GM19043 (cell line): ENCODE measurements at regions not wholly inside any gene's neighbourhood (a gene's known extent, or its start where the extent isn't known, plus 50 kb on each side); places are given as distances from the start of the nearest gene placed in this dataset.

Source experiments
- ATAC-seq: cut with Tn5 transposase; IDR thresholded peaks from one replicate; pipeline ENCODE4 v1.9.1; 2021; ENCODE audit warnings: low read depth; ENCODE audit not compliant: unreplicated experiment

- no peak for ATAC-seq
These were observed 59.3 kb upstream of the IGFBP3 start for GRCh38 chr7:45980181-45980905.

- ATAC-seq, result no peak
These were observed 58.5 kb upstream of the IGFBP3 start for GRCh38 chr7:45979275-45980180.

- no peak for ATAC-seq
These were observed 57.7 kb upstream of the IGFBP3 start for GRCh38 chr7:45978731-45979211.

DNA sequence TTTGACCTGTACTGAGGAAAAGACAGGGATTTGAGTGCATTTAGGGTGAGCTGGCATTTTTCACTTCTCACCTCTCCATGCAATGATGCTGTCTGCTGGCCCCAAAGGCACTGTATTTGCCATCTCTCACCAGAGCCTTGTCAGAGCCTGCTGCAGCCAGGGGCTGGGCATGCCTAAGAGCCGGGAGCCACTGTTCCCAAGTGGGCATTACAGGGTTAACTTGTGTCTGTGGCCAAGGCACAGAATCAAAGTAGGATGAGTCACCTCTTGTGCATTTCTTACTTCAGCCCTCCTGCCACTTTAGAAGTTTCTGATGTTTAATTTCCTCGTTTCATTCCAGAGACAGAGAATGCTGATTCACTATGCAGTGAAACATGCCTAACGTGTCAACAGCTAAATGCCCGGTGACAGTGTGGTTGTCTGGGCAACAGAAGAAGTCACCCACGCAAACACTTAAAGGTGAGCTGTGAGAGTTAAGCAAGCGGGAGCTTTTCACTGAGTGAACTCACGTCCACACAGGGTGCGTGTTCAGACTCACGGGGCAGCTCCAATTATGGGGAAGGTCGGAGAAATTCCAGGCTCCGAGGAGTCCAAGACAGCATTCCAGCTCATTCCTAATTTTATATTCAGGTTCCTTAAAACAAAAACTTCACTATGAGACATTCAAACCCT, 57.1 kb upstream of the IGFBP3 start:
- ATAC-seq, result no peak

DNA sequence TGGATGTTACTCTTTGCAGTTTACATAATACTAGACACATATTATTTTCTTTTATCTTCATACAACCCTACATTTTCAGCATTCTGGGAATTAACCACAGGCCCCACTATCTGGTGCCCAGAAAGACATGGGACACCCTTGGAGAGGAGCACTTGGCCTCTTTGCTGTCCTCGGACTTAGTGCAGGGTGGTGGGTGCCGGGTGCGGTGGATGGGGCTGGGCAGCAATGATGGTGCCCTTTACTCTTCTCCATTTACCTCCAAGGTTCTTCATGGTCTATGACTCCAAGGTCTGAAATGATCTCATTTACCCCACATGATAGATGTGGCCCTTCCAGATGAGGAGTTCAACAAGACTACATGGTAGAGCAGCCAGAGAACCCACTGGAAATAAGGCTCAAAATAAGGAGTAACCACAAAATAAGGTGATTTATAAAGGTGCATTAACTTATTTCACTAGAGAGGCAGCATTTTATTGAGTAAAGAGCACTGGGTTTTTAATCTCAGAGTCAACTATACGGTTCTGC, 56.2 kb upstream of the IGFBP3 start:
- ATAC-seq, result no peak

DNA sequence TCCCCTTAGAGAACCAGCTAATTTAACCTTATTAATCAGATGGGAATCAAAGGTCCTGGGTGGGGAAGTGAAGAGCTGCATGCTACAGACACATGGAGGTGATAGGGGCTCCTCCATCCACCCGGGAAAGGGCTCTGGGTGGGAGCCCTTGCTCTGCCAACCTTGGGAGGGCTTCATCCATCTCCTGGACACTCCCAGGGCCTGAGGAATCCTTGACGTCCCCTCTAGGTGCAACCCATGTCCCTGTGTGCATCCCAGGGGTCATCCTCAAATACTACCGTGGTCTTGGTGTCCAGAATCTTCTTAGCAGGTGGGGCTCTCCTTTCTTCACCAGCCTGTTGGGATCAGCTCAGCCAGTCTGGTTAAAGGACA, 55.4 kb upstream of the IGFBP3 start:
- ATAC-seq, result no peak

DNA sequence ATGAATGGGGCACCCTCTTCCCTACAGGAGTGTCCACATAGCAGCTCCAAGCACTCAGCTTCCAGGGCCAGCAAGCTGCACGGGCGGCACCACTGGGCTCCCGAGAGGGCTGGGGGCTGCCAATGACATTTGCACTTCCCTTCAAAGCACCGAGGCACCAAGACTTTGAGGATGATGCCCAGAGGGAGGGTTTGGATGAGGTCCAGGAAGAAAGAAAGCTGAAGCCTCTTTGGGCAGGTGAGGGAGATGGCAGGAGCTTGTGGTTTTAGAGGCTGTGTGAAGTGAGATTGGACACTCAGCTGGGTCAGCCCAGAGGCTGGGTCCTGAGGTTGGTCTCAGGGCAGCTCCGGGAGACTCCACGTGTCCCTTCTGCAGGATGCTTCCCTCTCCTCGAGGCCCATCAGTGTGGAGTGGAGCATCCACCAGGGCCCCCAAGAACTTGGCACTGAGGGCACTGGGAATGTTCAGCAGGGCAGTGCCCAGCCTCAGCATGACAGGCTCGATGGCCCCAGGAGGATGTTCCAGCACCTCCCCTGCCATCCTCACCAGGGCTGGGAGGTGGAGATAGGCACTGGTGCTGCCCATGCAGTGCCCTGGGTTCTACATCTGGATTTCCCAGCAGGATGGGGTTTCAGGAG, 54.9 kb upstream of the IGFBP3 start:
- ATAC-seq, result no peak

DNA sequence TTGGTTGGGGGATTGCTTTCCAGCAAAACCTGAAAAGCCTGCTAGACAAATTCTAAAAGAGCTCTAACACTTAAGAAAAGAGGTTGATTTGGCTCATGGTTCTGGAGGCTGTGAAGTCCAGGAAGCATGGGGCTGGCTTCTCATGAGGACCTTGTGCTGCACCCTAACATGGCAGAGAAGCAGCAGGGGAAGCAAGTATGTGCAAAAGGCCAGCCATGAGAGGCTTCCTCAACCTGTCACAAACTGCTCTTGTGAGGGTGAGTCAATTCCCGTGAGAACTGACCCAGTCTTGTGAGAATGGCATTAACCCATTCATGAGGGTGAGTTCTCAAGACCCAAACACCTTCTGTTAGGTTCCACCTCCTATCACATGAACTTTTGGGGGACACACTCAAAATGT, 54.3 kb upstream of the IGFBP3 start:
- no peak for ATAC-seq

GRCh38 chr7:45974540-45975360, 53.7 kb upstream of the IGFBP3 start:
- no peak for ATAC-seq

GRCh38 chr7:45973725-45974532, 52.9 kb upstream of the IGFBP3 start:
- no peak for ATAC-seq

DNA sequence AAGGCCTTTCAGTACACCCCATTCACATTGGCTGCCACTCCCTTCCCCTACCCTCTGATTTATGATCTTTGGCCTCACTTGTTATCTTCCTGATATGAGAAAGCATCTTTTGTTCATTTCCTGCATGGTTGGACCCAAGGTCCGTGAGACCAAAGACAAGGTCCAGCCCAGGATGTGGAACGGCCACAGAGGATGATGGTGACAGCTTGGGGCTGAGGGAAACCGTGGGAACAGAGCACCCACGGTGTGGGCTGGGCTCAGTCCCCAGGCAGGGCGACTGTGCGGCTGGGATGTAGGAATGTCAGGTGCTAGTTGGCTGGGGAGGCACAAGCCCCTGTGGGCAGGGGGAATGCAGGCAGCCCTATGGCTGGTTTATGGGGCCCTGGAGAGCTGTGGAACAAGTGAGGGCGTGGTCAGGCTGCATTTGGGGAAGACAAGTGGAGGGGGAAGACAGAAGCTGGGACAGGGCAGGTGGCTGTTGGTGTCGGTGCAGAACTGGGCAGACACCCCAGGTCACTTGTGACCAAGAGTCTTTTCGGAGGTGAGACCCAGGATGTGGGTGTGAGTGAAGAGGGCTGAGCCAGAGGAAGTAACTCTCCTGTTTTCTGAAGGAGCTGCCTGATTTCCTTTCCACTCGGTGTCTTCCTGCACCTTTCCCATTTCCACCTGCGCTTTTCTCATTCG, 51.7 kb upstream of the IGFBP3 start:
- no peak for ATAC-seq

DNA sequence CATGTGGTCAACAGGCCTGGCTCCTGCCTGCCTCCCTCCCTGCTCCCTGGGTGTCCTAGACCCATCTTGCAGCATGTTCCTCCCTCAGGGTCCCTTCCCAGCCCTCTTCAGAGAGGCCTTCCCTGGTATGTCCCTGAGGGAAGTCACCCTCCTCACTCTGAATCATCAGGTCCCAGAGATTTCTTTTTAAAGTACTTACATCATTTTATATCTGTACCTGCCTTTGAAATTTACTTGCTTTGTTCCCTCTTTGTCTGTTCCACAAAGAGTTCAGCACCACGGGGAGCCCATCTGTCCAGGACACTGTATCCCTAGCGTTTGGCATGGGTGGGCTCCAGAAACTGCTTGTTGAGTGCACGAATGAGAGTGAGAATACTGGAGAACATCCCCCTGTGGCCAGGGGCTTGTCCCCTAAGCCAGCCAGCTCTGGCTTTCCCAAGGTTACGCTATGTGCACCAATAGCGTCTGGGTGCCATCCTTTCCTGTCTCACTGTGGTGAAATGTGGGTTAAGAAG, 50.6 kb upstream of the IGFBP3 start:
- ATAC-seq, result no peak

DNA sequence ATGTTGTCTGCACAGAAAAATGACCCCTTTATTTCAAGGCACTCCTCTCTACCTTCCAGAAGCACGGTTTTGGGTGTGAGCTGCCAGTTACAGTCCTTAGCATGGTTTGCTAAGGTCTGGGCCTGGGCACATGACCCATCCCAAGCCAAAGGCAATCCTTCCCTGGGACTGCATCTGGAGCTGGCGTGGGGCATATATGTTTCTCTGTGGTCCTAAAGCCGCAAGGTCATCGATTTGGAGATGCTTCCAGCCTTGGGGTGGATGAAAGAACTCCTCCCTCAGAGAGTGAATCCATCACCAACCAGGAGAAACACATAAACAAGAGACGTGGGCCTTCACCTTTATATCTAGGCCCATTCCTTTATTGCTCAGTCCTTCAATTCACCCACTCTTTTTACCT, 50.1 kb upstream of the IGFBP3 start:
- no peak for ATAC-seq
